ENCODE measurements at regions not wholly inside any gene's neighbourhood (a gene's known extent, or its start where the extent isn't known, plus 50 kb on each side); places are given as distances from the start of the nearest gene placed in this dataset.
"Not testable (repeated sequence)": the region's sequence is repeated elsewhere in the genome, so short reads cannot be mapped to it uniquely, and the experiment has no call there.

- H3K9ac ChIP-seq (ENCODE audit: low read depth in 1 of 3, low read length in 3 of 3) = not testable (repeated sequence)
Measured at GRCh38 chr14:28635816-28636215, 130.8 kb upstream of the FOXG1 start.

GRCh38 chr14:28641189-28641588, 125.4 kb upstream of the FOXG1 start:
- H3K9ac ChIP-seq (ENCODE audit: low read depth in 1 of 3, low read length in 3 of 3); H3K36me3 ChIP-seq (ENCODE audit: control insufficient read depth in 3 of 3, insufficient read depth in 3 of 3, low read length in 3 of 3); H3K27me3 ChIP-seq (ENCODE audit: control insufficient read depth in 3 of 3, insufficient read depth in 3 of 3, low read length in 3 of 3); H3K9me3 ChIP-seq (ENCODE audit: control insufficient read depth in 3 of 3, low read length in 3 of 3); H3K27ac ChIP-seq (ENCODE audit: low read depth, low read length); H3K4me3 ChIP-seq (ENCODE audit: low read length in 3 of 3); H3K4me1 ChIP-seq (ENCODE audit: control insufficient read depth in 3 of 3, insufficient read depth in 3 of 3, low read length in 3 of 3): not testable (repeated sequence)

More at GRCh38 chr14:28635816-28636215, 130.8 kb upstream of the FOXG1 start:
- not testable (repeated sequence) for H3K27ac ChIP-seq (ENCODE audit: low read depth, low read length); H3K36me3 ChIP-seq (ENCODE audit: control insufficient read depth in 3 of 3, insufficient read depth in 3 of 3, low read length in 3 of 3); H3K9me3 ChIP-seq (ENCODE audit: control insufficient read depth in 3 of 3, low read length in 3 of 3); H3K4me3 ChIP-seq (ENCODE audit: low read length in 3 of 3); H3K27me3 ChIP-seq (ENCODE audit: control insufficient read depth in 3 of 3, insufficient read depth in 3 of 3, low read length in 3 of 3); H3K4me1 ChIP-seq (ENCODE audit: control insufficient read depth in 3 of 3, insufficient read depth in 3 of 3, low read length in 3 of 3)

- no peak overlapping the region for H3K9ac ChIP-seq (ENCODE audit: low read depth in 1 of 3, low read length in 3 of 3)
- no peaks in the 10 kb centered on the region for H3K36me3 ChIP-seq (ENCODE audit: control insufficient read depth in 3 of 3, insufficient read depth in 3 of 3, low read length in 3 of 3)
- H3K4me1 ChIP-seq (ENCODE audit: control insufficient read depth in 3 of 3, insufficient read depth in 3 of 3, low read length in 3 of 3) = no peaks in the 10 kb centered on the region
Measured at GRCh38 chr14:28651148-28651547, 115.4 kb upstream of the FOXG1 start.

GRCh38 chr14:28652782-28653181, 113.8 kb upstream of the FOXG1 start:
- Histone ChIP-seq H3K36me3 (ENCODE audit: control insufficient read depth in 3 of 3, insufficient read depth in 3 of 3, low read length in 3 of 3) (no peaks in the 10 kb centered on the region), H3K9ac (ENCODE audit: low read depth in 1 of 3, low read length in 3 of 3) (no peak overlapping the region), H3K9me3 (ENCODE audit: control insufficient read depth in 3 of 3, low read length in 3 of 3) (no peaks in the 10 kb centered on the region), H3K27ac (ENCODE audit: low read depth, low read length) (no peak overlapping the region), H3K4me1 (ENCODE audit: control insufficient read depth in 3 of 3, insufficient read depth in 3 of 3, low read length in 3 of 3) (no peaks in the 10 kb centered on the region), H3K27me3 (ENCODE audit: control insufficient read depth in 3 of 3, insufficient read depth in 3 of 3, low read length in 3 of 3) (no peaks in the 10 kb centered on the region), H3K4me3 (ENCODE audit: low read length in 3 of 3) (no peak overlapping the region)

More at GRCh38 chr14:28651148-28651547, 115.4 kb upstream of the FOXG1 start:
- Histone ChIP-seq H3K9me3 (ENCODE audit: control insufficient read depth in 3 of 3, low read length in 3 of 3) (no peaks in the 10 kb centered on the region), H3K27ac (ENCODE audit: low read depth, low read length) (no peak overlapping the region), H3K4me3 (ENCODE audit: low read length in 3 of 3) (no peak overlapping the region), H3K27me3 (ENCODE audit: control insufficient read depth in 3 of 3, insufficient read depth in 3 of 3, low read length in 3 of 3) (no peaks in the 10 kb centered on the region)

- H3K4me1 ChIP-seq (ENCODE audit: control insufficient read depth in 3 of 3, insufficient read depth in 3 of 3, low read length in 3 of 3) = no peaks in the 10 kb centered on the region
- H3K9me3 ChIP-seq (ENCODE audit: control insufficient read depth in 3 of 3, low read length in 3 of 3) = no peaks in the 10 kb centered on the region
- H3K27me3 ChIP-seq (ENCODE audit: control insufficient read depth in 3 of 3, insufficient read depth in 3 of 3, low read length in 3 of 3) = no peaks in the 10 kb centered on the region
- no peak overlapping the region for H3K27ac ChIP-seq (ENCODE audit: low read depth, low read length)
- H3K4me3 ChIP-seq (ENCODE audit: low read length in 3 of 3) = no peak overlapping the region
- no peak overlapping the region for H3K9ac ChIP-seq (ENCODE audit: low read depth in 1 of 3, low read length in 3 of 3)
- no peaks in the 10 kb centered on the region for H3K36me3 ChIP-seq (ENCODE audit: control insufficient read depth in 3 of 3, insufficient read depth in 3 of 3, low read length in 3 of 3)
Measured at GRCh38 chr14:28653521-28653920, 113.1 kb upstream of the FOXG1 start.

GRCh38 chr14:28656704-28657255, 109.8 kb upstream of the FOXG1 start:
- Histone ChIP-seq H3K27me3 (ENCODE audit: control insufficient read depth in 3 of 3, insufficient read depth in 3 of 3, low read length in 3 of 3) (no peaks in the 10 kb centered on the region), H3K4me3 (ENCODE audit: low read length in 3 of 3) (no peak overlapping the region), H3K9me3 (ENCODE audit: control insufficient read depth in 3 of 3, low read length in 3 of 3) (no peaks in the 10 kb centered on the region), H3K36me3 (ENCODE audit: control insufficient read depth in 3 of 3, insufficient read depth in 3 of 3, low read length in 3 of 3) (no peaks in the 10 kb centered on the region), H3K9ac (ENCODE audit: low read depth in 1 of 3, low read length in 3 of 3) (no peak overlapping the region), H3K27ac (ENCODE audit: low read depth, low read length) (no peak overlapping the region), H3K4me1 (ENCODE audit: control insufficient read depth in 3 of 3, insufficient read depth in 3 of 3, low read length in 3 of 3) (no peaks in the 10 kb centered on the region)

GRCh38 chr14:28661171-28661772, 105.3 kb upstream of the FOXG1 start:
- H3K4me3 ChIP-seq (ENCODE audit: low read length in 3 of 3) = no peak overlapping the region
- no peaks in the 10 kb centered on the region for H3K36me3 ChIP-seq (ENCODE audit: control insufficient read depth in 3 of 3, insufficient read depth in 3 of 3, low read length in 3 of 3)
- no peak overlapping the region for H3K27ac ChIP-seq (ENCODE audit: low read depth, low read length)
- H3K27me3 ChIP-seq (ENCODE audit: control insufficient read depth in 3 of 3, insufficient read depth in 3 of 3, low read length in 3 of 3) = no peaks in the 10 kb centered on the region
- H3K9ac ChIP-seq (ENCODE audit: low read depth in 1 of 3, low read length in 3 of 3) = no peak overlapping the region
- no peaks in the 10 kb centered on the region for H3K4me1 ChIP-seq (ENCODE audit: control insufficient read depth in 3 of 3, insufficient read depth in 3 of 3, low read length in 3 of 3)
- H3K9me3 ChIP-seq (ENCODE audit: control insufficient read depth in 3 of 3, low read length in 3 of 3) = no peaks in the 10 kb centered on the region

- Histone ChIP-seq H3K27me3 (ENCODE audit: control insufficient read depth in 3 of 3, insufficient read depth in 3 of 3, low read length in 3 of 3) (no peaks in the 10 kb centered on the region), H3K4me1 (ENCODE audit: control insufficient read depth in 3 of 3, insufficient read depth in 3 of 3, low read length in 3 of 3) (no peaks in the 10 kb centered on the region), H3K4me3 (ENCODE audit: low read length in 3 of 3) (no peak overlapping the region)
Measured at GRCh38 chr14:28666961-28667360, 99.6 kb upstream of the FOXG1 start.

GRCh38 chr14:28671425-28671824, 95.2 kb upstream of the FOXG1 start:
- no peak overlapping the region for H3K9ac ChIP-seq (ENCODE audit: low read depth in 1 of 3, low read length in 3 of 3)
- H3K27ac ChIP-seq (ENCODE audit: low read depth, low read length) = no peak overlapping the region
- H3K4me1 ChIP-seq (ENCODE audit: control insufficient read depth in 3 of 3, insufficient read depth in 3 of 3, low read length in 3 of 3) = no peaks in the 10 kb centered on the region
- no peak overlapping the region for H3K4me3 ChIP-seq (ENCODE audit: low read length in 3 of 3)
- H3K27me3 ChIP-seq (ENCODE audit: control insufficient read depth in 3 of 3, insufficient read depth in 3 of 3, low read length in 3 of 3) = no peaks in the 10 kb centered on the region
- H3K9me3 ChIP-seq (ENCODE audit: control insufficient read depth in 3 of 3, low read length in 3 of 3) = no peaks in the 10 kb centered on the region
- H3K36me3 ChIP-seq (ENCODE audit: control insufficient read depth in 3 of 3, insufficient read depth in 3 of 3, low read length in 3 of 3) = no peaks in the 10 kb centered on the region

More at GRCh38 chr14:28666961-28667360, 99.6 kb upstream of the FOXG1 start:
- H3K36me3 ChIP-seq (ENCODE audit: control insufficient read depth in 3 of 3, insufficient read depth in 3 of 3, low read length in 3 of 3) = no peaks in the 10 kb centered on the region
- H3K27ac ChIP-seq (ENCODE audit: low read depth, low read length) = no peak overlapping the region
- H3K9ac ChIP-seq (ENCODE audit: low read depth in 1 of 3, low read length in 3 of 3) = no peak overlapping the region
- H3K9me3 ChIP-seq (ENCODE audit: control insufficient read depth in 3 of 3, low read length in 3 of 3) = no peaks in the 10 kb centered on the region

- Histone ChIP-seq H3K9ac (ENCODE audit: low read depth in 1 of 3, low read length in 3 of 3) (no peak overlapping the region), H3K9me3 (ENCODE audit: control insufficient read depth in 3 of 3, low read length in 3 of 3) (no peaks in the 10 kb centered on the region), H3K27me3 (ENCODE audit: control insufficient read depth in 3 of 3, insufficient read depth in 3 of 3, low read length in 3 of 3) (no peaks in the 10 kb centered on the region), H3K4me3 (ENCODE audit: low read length in 3 of 3) (no peak overlapping the region), H3K36me3 (ENCODE audit: control insufficient read depth in 3 of 3, insufficient read depth in 3 of 3, low read length in 3 of 3) (no peaks in the 10 kb centered on the region), H3K4me1 (ENCODE audit: control insufficient read depth in 3 of 3, insufficient read depth in 3 of 3, low read length in 3 of 3) (no peaks in the 10 kb centered on the region), H3K27ac (ENCODE audit: low read depth, low read length) (no peak overlapping the region)
Measured at GRCh38 chr14:28673056-28673455, 93.5 kb upstream of the FOXG1 start.

Data from skeletal muscle tissue (tissue), 3 donors.